SKM-1 treated with dmso at 0.1 percent for 144 hours (cell line): ENCODE measurements at regions not wholly inside any gene's neighbourhood (a gene's known extent, or its start where the extent isn't known, plus 50 kb on each side); places are given as distances from the start of the nearest gene placed in this dataset.

Experiments used
- DNase-seq: peaks from one replicate; lab custom pipeline; 2025; ENCODE audit not compliant: unreplicated experiment; lab: John Stamatoyannopoulos, UW

- no peak for DNase-seq
These were observed 658.5 kb downstream of the BRD1 start for GRCh38 chr22:49169074-49169744.

- DNase-seq = no peak
These were observed 659.4 kb downstream of the BRD1 start for GRCh38 chr22:49168219-49168813.

GRCh38 chr22:49166746-49167145 lies 660.9 kb downstream of the BRD1 start:
- DNase-seq = no peak

GRCh38 chr22:49166211-49166610 lies 661.5 kb downstream of the BRD1 start:
- no peak for DNase-seq

GRCh38 chr22:49164773-49165320 lies 662.8 kb downstream of the BRD1 start:
- no peak for DNase-seq

- no peak for DNase-seq
These were observed 663.5 kb downstream of the BRD1 start for GRCh38 chr22:49163960-49164690.

- no peak for DNase-seq
These were observed 664.3 kb downstream of the BRD1 start for GRCh38 chr22:49163258-49163959.

GRCh38 chr22:49162841-49163240 lies 664.8 kb downstream of the BRD1 start:
- DNase-seq = no peak

- no peak for DNase-seq
These were observed 666.4 kb downstream of the BRD1 start for GRCh38 chr22:49161002-49161850.

GRCh38 chr22:49160261-49161001 lies 667.2 kb downstream of the BRD1 start:
- DNase-seq = no peak

GRCh38 chr22:49159711-49160110 lies 668.0 kb downstream of the BRD1 start:
- no peak for DNase-seq

- no peak for DNase-seq
These were observed 668.7 kb downstream of the BRD1 start for GRCh38 chr22:49158741-49159564.

GRCh38 chr22:49157529-49158339 lies 669.9 kb downstream of the BRD1 start:
- DNase-seq = no peak

- DNase-seq = no peak
These were observed 670.9 kb downstream of the BRD1 start for GRCh38 chr22:49156662-49157285.

GRCh38 chr22:49155770-49156580 lies 671.7 kb downstream of the BRD1 start:
- no peak for DNase-seq

GRCh38 chr22:49155039-49155769 lies 672.5 kb downstream of the BRD1 start:
- no peak for DNase-seq
